Neural cell (in vitro differentiated cells): ENCODE measurements at regions not wholly inside any gene's neighbourhood (a gene's known extent, or its start where the extent isn't known, plus 50 kb on each side); places are given as distances from the start of the nearest gene placed in this dataset.

Experiments
- EP300 ChIP-seq: fragments of 450-650 bp; conservative IDR thresholded peaks from 2 replicates; pipeline ENCODE4 v1.6.1; 2014; ENCODE audit warnings: antibody characterized with exemption, mild to moderate bottlenecking, moderate library complexity; ENCODE audit not compliant: poor library complexity, severe bottlenecking
- POLR2AphosphoS5 ChIP-seq: IDR thresholded peaks from 2 replicates; pipeline ENCODE4 v1.6.1; 2012
- SMC3 ChIP-seq: fragments of 450-650 bp; conservative IDR thresholded peaks from 2 replicates; pipeline ENCODE4 v1.6.1; 2014; ENCODE audit warnings: antibody characterized with exemption, mild to moderate bottlenecking, moderate library complexity; ENCODE audit not compliant: poor library complexity
- TAF1 ChIP-seq: IDR thresholded peaks from 2 replicates; pipeline ENCODE4 v1.6.1; 2012; ENCODE audit warnings: low read depth

GRCh38 chr21:19013916-19014315 lies 610.3 kb upstream of the TMPRSS15 start:
- TF ChIP-seq EP300 (no peak), SMC3 (no peak), POLR2AphosphoS5 (no peak), TAF1 (no peak)
